ENCODE measurements at regions not wholly inside any gene's neighbourhood (a gene's known extent, or its start where the extent isn't known, plus 50 kb on each side); places are given as distances from the start of the nearest gene placed in this dataset.

GRCh38 chr11:109859045-109859724, 234.0 kb upstream of the ZC3H12C start:
- DNase-seq (ENCODE audit: low spot score): no peak

- DNase-seq (ENCODE audit: low spot score): no peak
These were observed 230.4 kb upstream of the ZC3H12C start for GRCh38 chr11:109862835-109863234.

- no peak for DNase-seq (ENCODE audit: low spot score)
These were observed 229.0 kb upstream of the ZC3H12C start for GRCh38 chr11:109864151-109864661.

GRCh38 chr11:109864834-109865547, 228.2 kb upstream of the ZC3H12C start:
- no peak for DNase-seq (ENCODE audit: low spot score)

GRCh38 chr11:109865548-109866186, 227.5 kb upstream of the ZC3H12C start:
- DNase-seq (ENCODE audit: low spot score): peak; percentile 41

- DNase-seq (ENCODE audit: low spot score): no peak
These were observed 225.4 kb upstream of the ZC3H12C start for GRCh38 chr11:109867784-109868183.

GRCh38 chr11:109869536-109869935, 223.7 kb upstream of the ZC3H12C start:
- no peak for DNase-seq (ENCODE audit: low spot score)

GRCh38 chr11:109870297-109870696, 222.9 kb upstream of the ZC3H12C start:
- DNase-seq (ENCODE audit: low spot score): no peak

- no peak for DNase-seq (ENCODE audit: low spot score)
These were observed 216.1 kb upstream of the ZC3H12C start for GRCh38 chr11:109877043-109877442.

GRCh38 chr11:109884501-109884900, 208.7 kb upstream of the ZC3H12C start:
- DNase-seq (ENCODE audit: low spot score): no peak

- no peak for DNase-seq (ENCODE audit: low spot score)
These were observed 208.2 kb upstream of the ZC3H12C start for GRCh38 chr11:109885006-109885405.

- DNase-seq (ENCODE audit: low spot score): no peak
These were observed 200.8 kb upstream of the ZC3H12C start for GRCh38 chr11:109892321-109892794.

GRCh38 chr11:109894242-109894641, 198.9 kb upstream of the ZC3H12C start:
- no peak for DNase-seq (ENCODE audit: low spot score)

- no peak for DNase-seq (ENCODE audit: low spot score)
These were observed 194.6 kb upstream of the ZC3H12C start for GRCh38 chr11:109898592-109898991.

GRCh38 chr11:109902764-109903433, 190.3 kb upstream of the ZC3H12C start:
- no peak for DNase-seq (ENCODE audit: low spot score)

- DNase-seq (ENCODE audit: low spot score): no peak
These were observed 181.7 kb upstream of the ZC3H12C start for GRCh38 chr11:109911488-109911887.

GRCh38 chr11:109914038-109914437, 179.2 kb upstream of the ZC3H12C start:
- DNase-seq (ENCODE audit: low spot score): peak; percentile 45

- no peak for DNase-seq (ENCODE audit: low spot score)
These were observed 178.2 kb upstream of the ZC3H12C start for GRCh38 chr11:109914809-109915653.

- DNase-seq (ENCODE audit: low spot score): no peak
These were observed 166.3 kb upstream of the ZC3H12C start for GRCh38 chr11:109926941-109927340.

GRCh38 chr11:109929308-109929707, 163.9 kb upstream of the ZC3H12C start:
- no peak for DNase-seq (ENCODE audit: low spot score)

- no peak for DNase-seq (ENCODE audit: low spot score)
These were observed 160.1 kb upstream of the ZC3H12C start for GRCh38 chr11:109933126-109933525.

Measured in HT-29 (cell line).